ENCODE measurements at regions not wholly inside any gene's neighbourhood (a gene's known extent, or its start where the extent isn't known, plus 50 kb on each side); places are given as distances from the start of the nearest gene placed in this dataset.
A peak's percentile ranks its signal among the peaks of the same experiment; 100 is the strongest.

GRCh38 chr6:16840291-16840690 lies 79.0 kb upstream of the ATXN1 start:
- no peaks in the 10 kb centered on the region for H3K79me2 ChIP-seq (ENCODE audit: control insufficient read depth, insufficient read depth, low read length)
- no peak overlapping the region for H3K9ac ChIP-seq (ENCODE audit: control insufficient read depth, extremely low read depth, insufficient read depth, low read length)
- H3K27me3 ChIP-seq (ENCODE audit: control insufficient read depth, extremely low read depth, insufficient read depth, low read length): no peaks in the 10 kb centered on the region
- dilution Hi-C loops (cut with MboI; ENCODE audit: extremely low pct_ligation_motif_present, low sequenced_read_pairs): no loop called here
- peak overlapping the region; percentile 89 for H3K27ac ChIP-seq (ENCODE audit: control insufficient read depth, insufficient read depth, low read length)
- no peak for FAIRE-seq
- H2AFZ ChIP-seq (ENCODE audit: control insufficient read depth, low read length): peak overlapping the region; percentile 28
- no peaks in the 10 kb centered on the region for H3K36me3 ChIP-seq (ENCODE audit: control insufficient read depth in 2 of 2, extremely low read depth in 1 of 2, insufficient read depth in 2 of 2, low read length in 2 of 2)
- TF ChIP-seq, protein P1, sequence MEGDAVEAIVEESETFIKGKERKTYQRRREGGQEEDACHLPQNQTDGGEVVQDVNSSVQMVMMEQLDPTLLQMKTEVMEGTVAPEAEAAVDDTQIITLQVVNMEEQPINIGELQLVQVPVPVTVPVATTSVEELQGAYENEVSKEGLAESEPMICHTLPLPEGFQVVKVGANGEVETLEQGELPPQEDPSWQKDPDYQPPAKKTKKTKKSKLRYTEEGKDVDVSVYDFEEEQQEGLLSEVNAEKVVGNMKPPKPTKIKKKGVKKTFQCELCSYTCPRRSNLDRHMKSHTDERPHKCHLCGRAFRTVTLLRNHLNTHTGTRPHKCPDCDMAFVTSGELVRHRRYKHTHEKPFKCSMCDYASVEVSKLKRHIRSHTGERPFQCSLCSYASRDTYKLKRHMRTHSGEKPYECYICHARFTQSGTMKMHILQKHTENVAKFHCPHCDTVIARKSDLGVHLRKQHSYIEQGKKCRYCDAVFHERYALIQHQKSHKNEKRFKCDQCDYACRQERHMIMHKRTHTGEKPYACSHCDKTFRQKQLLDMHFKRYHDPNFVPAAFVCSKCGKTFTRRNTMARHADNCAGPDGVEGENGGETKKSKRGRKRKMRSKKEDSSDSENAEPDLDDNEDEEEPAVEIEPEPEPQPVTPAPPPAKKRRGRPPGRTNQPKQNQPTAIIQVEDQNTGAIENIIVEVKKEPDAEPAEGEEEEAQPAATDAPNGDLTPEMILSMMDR (optimal IDR thresholded peaks at IDR 0.05 in 1 of 3, IDR thresholded peaks at IDR 0.05 in 1 of 3, conservative IDR thresholded peaks at IDR 0.05 in 1 of 3; ENCODE audit: extremely low read depth in 1 of 3, insufficient read depth in 2 of 3, low read length in 3 of 3): peak in 1 of 3 experiments; percentile 38
- TF ChIP-seq EZH2 (IDR thresholded peaks at IDR 0.05; ENCODE audit: low read length): no peak
- no peak for DNase-seq (ENCODE audit: low read depth, low spot score)
- H3K4me1 ChIP-seq (ENCODE audit: control insufficient read depth, extremely low read depth, insufficient read depth, low read length): peaks cover 23% of the 10 kb centered on the region
- H3K4me2 ChIP-seq (ENCODE audit: control insufficient read depth, extremely low read depth, insufficient read depth, low read depth, low read length): peak overlapping the region; percentile 42
- H3K4me3 ChIP-seq (ENCODE audit: control insufficient read depth in 2 of 3, extremely low read depth in 1 of 3, insufficient read depth in 2 of 3, low read depth in 1 of 3, low read length in 3 of 3): no peak overlapping the region
- no peaks in the 10 kb centered on the region for H3K9me1 ChIP-seq (ENCODE audit: control insufficient read depth, extremely low read depth, insufficient read depth, low read length)
- H4K20me1 ChIP-seq (ENCODE audit: control insufficient read depth, extremely low read depth, insufficient read depth, low read length): no peaks in the 10 kb centered on the region
- no peaks in the 10 kb centered on the region for H3K9me3 ChIP-seq (ENCODE audit: control insufficient read depth, low read depth, low read length)

DNA sequence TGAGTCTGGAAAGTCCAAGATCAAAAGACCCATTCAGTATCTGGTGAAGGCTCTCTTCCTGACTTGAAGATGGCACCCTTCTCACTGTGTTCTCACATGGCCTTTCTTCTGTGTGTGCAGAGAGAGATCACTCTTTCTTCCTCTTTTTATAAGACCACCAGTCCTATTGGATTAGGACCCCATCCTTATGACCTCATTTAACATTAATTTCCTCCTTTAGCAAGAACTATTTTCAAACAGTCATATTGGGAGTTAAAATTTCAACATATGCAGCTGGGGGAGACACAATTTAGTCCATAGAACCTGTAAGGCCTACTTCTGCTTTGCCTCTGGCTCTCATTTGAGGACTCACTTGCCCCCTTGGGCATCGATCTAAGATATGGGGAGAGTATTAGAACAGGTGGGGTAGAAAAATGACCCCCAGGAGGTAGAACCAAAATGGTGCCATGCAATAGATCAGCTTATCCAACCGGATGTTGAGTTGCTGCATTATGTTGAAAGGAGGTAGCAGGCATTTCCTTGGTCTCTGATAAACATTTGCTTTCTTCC lies 78.4 kb upstream of the ATXN1 start:
- Histone ChIP-seq H3K4me2 (ENCODE audit: control insufficient read depth, extremely low read depth, insufficient read depth, low read depth, low read length) (no peak overlapping the region), H4K20me1 (ENCODE audit: control insufficient read depth, extremely low read depth, insufficient read depth, low read length) (no peaks in the 10 kb centered on the region), H3K9me1 (ENCODE audit: control insufficient read depth, extremely low read depth, insufficient read depth, low read length) (no peaks in the 10 kb centered on the region), H3K27me3 (ENCODE audit: control insufficient read depth, extremely low read depth, insufficient read depth, low read length) (no peaks in the 10 kb centered on the region), H2AFZ (ENCODE audit: control insufficient read depth, low read length) (peak overlapping the region; percentile 28), H3K27ac (ENCODE audit: control insufficient read depth, insufficient read depth, low read length) (peak overlapping the region; percentile 89), H3K4me3 (ENCODE audit: control insufficient read depth in 2 of 3, extremely low read depth in 1 of 3, insufficient read depth in 2 of 3, low read depth in 1 of 3, low read length in 3 of 3) (no peak overlapping the region), H3K9me3 (ENCODE audit: control insufficient read depth, low read depth, low read length) (no peaks in the 10 kb centered on the region), H3K36me3 (ENCODE audit: control insufficient read depth in 2 of 2, extremely low read depth in 1 of 2, insufficient read depth in 2 of 2, low read length in 2 of 2) (no peaks in the 10 kb centered on the region), H3K9ac (ENCODE audit: control insufficient read depth, extremely low read depth, insufficient read depth, low read length) (no peak overlapping the region), H3K79me2 (ENCODE audit: control insufficient read depth, insufficient read depth, low read length) (no peaks in the 10 kb centered on the region), H3K4me1 (ENCODE audit: control insufficient read depth, extremely low read depth, insufficient read depth, low read length) (peaks cover 23% of the 10 kb centered on the region)
- TF ChIP-seq EZH2 (IDR thresholded peaks at IDR 0.05; ENCODE audit: low read length): no peak
- TF ChIP-seq, protein P1 (optimal IDR thresholded peaks at IDR 0.05 in 1 of 3, IDR thresholded peaks at IDR 0.05 in 1 of 3, conservative IDR thresholded peaks at IDR 0.05 in 1 of 3; ENCODE audit: extremely low read depth in 1 of 3, insufficient read depth in 2 of 3, low read length in 3 of 3): no peak
- FAIRE-seq (no peak), DNase-seq (ENCODE audit: low read depth, low spot score) (no peak)
- dilution Hi-C loops (cut with MboI; ENCODE audit: extremely low pct_ligation_motif_present, low sequenced_read_pairs): no loop called here
